ENCODE measurements at regions not wholly inside any gene's neighbourhood (a gene's known extent, or its start where the extent isn't known, plus 50 kb on each side); places are given as distances from the start of the nearest gene placed in this dataset.
"Not testable (repeated sequence)": the region's sequence is repeated elsewhere in the genome, so short reads cannot be mapped to it uniquely, and the experiment has no call there.

GRCh38 chr3:11910216-11910930 is 63.7 kb upstream of the TAMM41 start:
- TF ChIP-seq ZNF76 (tag by site-specific recombination; IDR thresholded peaks at IDR 0.05; ENCODE audit: borderline replicate concordance, low read depth); KLF16 (tag by site-specific recombination; IDR thresholded peaks at IDR 0.05); ZNF311 (tag by site-specific recombination; IDR thresholded peaks at IDR 0.05; ENCODE audit: borderline replicate concordance); ZNF18 (tag by site-specific recombination; IDR thresholded peaks at IDR 0.05); SP3 (tag by site-specific recombination; IDR thresholded peaks at IDR 0.05); ZNF423 (tag by site-specific recombination; IDR thresholded peaks at IDR 0.05); CTCF (tag by site-specific recombination; IDR thresholded peaks at IDR 0.05); SCRT2 (tag by site-specific recombination; IDR thresholded peaks at IDR 0.05); YY1 (tag by site-specific recombination; IDR thresholded peaks at IDR 0.05); MEIS1 (CRISPR knock-in tag; IDR thresholded peaks at IDR 0.05; ENCODE audit: borderline replicate concordance); ZNF623 (tag by site-specific recombination; IDR thresholded peaks at IDR 0.05): not testable (repeated sequence)
- TF ChIP-seq, protein P1, sequence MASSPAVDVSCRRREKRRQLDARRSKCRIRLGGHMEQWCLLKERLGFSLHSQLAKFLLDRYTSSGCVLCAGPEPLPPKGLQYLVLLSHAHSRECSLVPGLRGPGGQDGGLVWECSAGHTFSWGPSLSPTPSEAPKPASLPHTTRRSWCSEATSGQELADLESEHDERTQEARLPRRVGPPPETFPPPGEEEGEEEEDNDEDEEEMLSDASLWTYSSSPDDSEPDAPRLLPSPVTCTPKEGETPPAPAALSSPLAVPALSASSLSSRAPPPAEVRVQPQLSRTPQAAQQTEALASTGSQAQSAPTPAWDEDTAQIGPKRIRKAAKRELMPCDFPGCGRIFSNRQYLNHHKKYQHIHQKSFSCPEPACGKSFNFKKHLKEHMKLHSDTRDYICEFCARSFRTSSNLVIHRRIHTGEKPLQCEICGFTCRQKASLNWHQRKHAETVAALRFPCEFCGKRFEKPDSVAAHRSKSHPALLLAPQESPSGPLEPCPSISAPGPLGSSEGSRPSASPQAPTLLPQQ (tag by site-specific recombination; IDR thresholded peaks at IDR 0.05), result not testable (repeated sequence)
